HUES64 (cell line): ENCODE measurements at regions not wholly inside any gene's neighbourhood (a gene's known extent, or its start where the extent isn't known, plus 50 kb on each side); places are given as distances from the start of the nearest gene placed in this dataset.
"Not testable (repeated sequence)": the region's sequence is repeated elsewhere in the genome, so short reads cannot be mapped to it uniquely, and the experiment has no call there.

Experiments
- H3K27ac ChIP-seq: 2 replicates; pipeline ENCODE4 v1.7.0; 2013; ENCODE audit warnings: low read depth, low read length, inconsistent platforms
- H3K27me3 ChIP-seq: 2 replicates; pipeline ENCODE4 v1.6.1; 2013; ENCODE audit warnings: mild to moderate bottlenecking, low read length; ENCODE audit not compliant: insufficient read depth
- H3K36me3 ChIP-seq: 2 replicates; pipeline ENCODE4 v1.6.1; 2013; ENCODE audit warnings: mild to moderate bottlenecking, low read length; ENCODE audit not compliant: insufficient read depth
- H3K4me1 ChIP-seq: 2 replicates; pipeline ENCODE4 v1.6.1; 2013; ENCODE audit warnings: mild to moderate bottlenecking, low read length, moderate library complexity; ENCODE audit not compliant: insufficient read depth
- H3K4me3 ChIP-seq: 2 replicates; pipeline ENCODE4 v1.5.1; 2013; ENCODE audit warnings: mild to moderate bottlenecking, low read length, moderate library complexity
- H3K9ac ChIP-seq: 2 replicates; pipeline ENCODE4 v1.6.1; 2013; ENCODE audit warnings: mild to moderate bottlenecking, low read depth, low read length
- H3K9me3 ChIP-seq: 2 replicates; pipeline ENCODE4 v1.6.1; 2013; ENCODE audit warnings: low read depth, low read length; ENCODE audit not compliant: insufficient read depth
- WGBS: fragments of 150-250, 120-280 bp; methylation state at CpG from one replicate; pipeline ENCODE4 v1.1.7; 2013; ENCODE audit warnings: missing lambda C conversion rate; 5-methylcytosine and 5-hydroxymethylcytosine counted together

DNA sequence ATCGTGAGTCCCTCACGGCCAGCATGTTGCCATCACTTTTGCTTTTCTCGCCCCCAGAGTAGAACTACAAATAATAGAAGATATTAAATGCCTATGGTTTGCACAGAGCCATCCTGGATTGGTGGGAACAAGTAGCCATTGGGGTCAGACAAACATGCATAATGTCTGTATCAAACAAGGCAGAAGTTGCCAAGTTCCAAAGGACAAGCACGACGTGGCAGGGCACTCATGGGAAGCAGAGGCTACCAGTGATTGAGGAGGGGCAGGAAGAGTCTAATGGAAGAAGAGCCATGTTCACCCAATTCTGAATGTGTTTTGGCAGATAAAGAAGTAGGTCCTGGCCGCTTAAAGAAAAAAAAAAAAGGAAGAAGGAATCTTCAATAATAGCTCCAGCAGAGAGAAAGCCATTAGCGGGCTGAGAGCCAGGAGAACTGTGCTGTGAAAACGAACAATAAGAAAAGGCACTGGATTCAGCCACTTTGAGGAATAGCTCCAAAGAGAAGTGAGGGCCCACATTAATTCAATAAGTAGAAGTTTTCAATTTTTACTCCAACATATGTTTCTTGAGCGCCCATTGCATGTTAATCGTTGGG, 153.7 kb upstream of the ADCY2 start:
- no peaks in the 10 kb centered on the region for H3K9me3 ChIP-seq
- WGBS, result 91% methylated on average over 10 of the region's 10 CpGs
- no peaks in the 10 kb centered on the region for H3K36me3 ChIP-seq
- no peak overlapping the region for H3K27ac ChIP-seq
- H3K9ac ChIP-seq, result no peak overlapping the region
- H3K4me1 ChIP-seq, result no peaks in the 10 kb centered on the region
- no peak overlapping the region for H3K4me3 ChIP-seq
- no peaks in the 10 kb centered on the region for H3K27me3 ChIP-seq

DNA sequence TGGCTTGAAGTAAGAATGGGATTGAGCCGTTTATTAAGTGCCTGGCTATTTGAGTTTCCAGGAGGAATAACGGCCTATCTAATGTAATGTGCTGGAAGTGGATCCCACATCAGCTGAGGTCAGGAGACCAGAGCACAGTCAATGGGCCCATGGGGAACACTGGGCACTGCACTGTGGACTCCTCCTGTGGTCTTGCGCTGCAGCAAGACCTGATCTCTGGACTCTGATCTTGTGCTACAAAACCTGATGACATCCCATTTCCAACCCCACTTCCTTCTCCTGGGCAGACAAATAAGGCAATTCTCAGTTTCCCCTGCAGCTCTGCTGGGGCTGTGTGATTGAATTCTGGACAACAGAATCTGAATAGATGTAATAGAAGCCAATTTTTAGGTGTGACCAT, 151.7 kb upstream of the ADCY2 start:
- Histone ChIP-seq H3K27me3 (no peaks in the 10 kb centered on the region), H3K9me3 (no peaks in the 10 kb centered on the region), H3K36me3 (no peaks in the 10 kb centered on the region), H3K27ac (no peak overlapping the region), H3K4me3 (no peak overlapping the region), H3K4me1 (no peaks in the 10 kb centered on the region), H3K9ac (no peak overlapping the region)
- 93% methylated on average over 3 of the region's 3 CpGs for WGBS

DNA sequence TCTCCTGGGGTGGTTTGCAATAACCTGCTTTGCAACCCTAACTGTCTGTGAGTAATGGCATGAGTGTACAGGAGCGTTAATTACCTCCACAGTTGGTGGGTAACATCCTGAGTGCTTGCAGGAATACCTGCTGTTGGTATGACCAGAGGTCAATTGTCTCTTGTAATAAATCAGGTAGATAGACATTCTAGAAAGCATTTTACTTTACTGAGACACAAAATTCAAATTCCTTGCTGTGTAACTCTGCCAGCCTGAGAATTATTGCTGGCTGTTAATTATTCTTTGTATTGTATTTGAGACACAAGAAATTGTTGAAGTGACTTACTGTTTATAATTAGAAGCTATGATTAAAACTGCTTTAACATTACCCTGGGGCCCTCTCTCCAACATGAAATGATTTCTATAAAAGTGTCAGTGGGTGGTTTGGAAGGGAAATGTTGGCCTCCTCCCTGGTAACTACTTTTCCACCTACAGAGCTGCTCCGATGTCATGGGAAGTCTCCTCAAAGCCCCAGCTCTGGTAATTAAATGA, 150.8 kb upstream of the ADCY2 start:
- no peaks in the 10 kb centered on the region for H3K4me1 ChIP-seq
- no peaks in the 10 kb centered on the region for H3K27me3 ChIP-seq
- WGBS, result 88% methylated on average over 2 of the region's 2 CpGs
- no peak overlapping the region for H3K9ac ChIP-seq
- H3K9me3 ChIP-seq, result no peaks in the 10 kb centered on the region
- H3K27ac ChIP-seq, result no peak overlapping the region
- H3K4me3 ChIP-seq, result no peak overlapping the region
- no peaks in the 10 kb centered on the region for H3K36me3 ChIP-seq

DNA sequence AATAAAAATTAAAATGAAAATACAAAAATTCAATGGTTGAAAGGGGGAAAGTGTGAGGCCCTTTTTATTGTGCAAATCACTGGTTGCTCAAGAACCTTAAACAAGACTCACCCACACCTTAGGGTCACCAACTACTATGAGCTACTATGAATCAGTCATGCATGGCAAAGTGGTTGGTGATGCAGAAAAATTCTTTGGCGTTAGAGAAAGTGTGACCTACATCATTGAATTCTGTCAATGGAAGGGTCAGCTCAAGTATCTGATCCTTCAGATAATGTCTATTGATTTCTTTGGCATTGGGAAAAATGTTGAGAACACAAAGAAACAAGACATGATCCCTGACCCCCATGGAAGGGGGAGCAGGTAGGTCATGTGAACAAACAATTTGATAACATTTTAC, 149.7 kb upstream of the ADCY2 start:
- 96% methylated on average over 1 of the region's 1 CpG for WGBS
- Histone ChIP-seq H3K9ac (no peak overlapping the region), H3K4me3 (no peak overlapping the region), H3K27me3 (no peaks in the 10 kb centered on the region), H3K4me1 (no peaks in the 10 kb centered on the region), H3K9me3 (no peaks in the 10 kb centered on the region), H3K27ac (no peak overlapping the region), H3K36me3 (no peaks in the 10 kb centered on the region)

DNA sequence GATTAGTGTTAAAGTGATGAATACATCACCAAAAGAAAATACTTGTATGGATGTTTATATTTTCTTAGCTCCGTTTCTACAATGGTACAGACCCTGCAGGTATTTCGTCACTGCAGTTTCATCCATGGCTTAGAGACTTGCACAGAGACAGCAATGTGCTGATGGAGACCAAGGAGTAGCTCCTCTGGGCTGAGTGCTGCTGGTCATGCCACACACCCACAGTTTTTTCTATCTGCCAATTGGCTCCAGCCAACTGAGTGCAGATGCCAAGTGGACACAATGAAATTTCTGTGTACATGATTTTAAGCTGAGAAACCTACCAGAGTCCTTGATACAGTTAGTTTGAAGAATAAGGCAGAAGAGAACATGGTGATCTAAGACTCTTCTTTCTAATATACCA, 145.9 kb upstream of the ADCY2 start:
- Histone ChIP-seq H3K4me3 (no peak overlapping the region), H3K4me1 (no peaks in the 10 kb centered on the region), H3K36me3 (no peaks in the 10 kb centered on the region), H3K9ac (no peak overlapping the region), H3K27me3 (no peaks in the 10 kb centered on the region), H3K9me3 (no peaks in the 10 kb centered on the region), H3K27ac (no peak overlapping the region)
- WGBS, result 93% methylated on average over 2 of the region's 2 CpGs

DNA sequence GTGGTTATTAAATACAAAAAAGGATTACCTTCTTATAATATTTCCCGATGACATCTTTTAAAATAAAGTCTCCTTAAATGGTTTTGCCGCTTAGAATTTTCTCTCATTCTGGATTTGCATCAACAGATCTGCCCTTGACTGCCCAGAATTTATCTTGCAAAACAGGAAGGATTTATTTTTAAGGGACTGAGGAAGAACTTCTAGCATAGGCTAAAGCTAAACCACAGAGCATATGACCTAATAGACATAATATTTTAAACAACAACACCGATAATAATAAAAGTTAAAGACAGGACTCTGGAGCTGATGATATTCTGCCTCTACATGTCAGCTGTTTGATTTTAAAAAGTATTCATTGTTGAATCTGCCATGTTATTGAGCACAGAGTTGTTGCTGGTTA, 145.3 kb upstream of the ADCY2 start:
- Histone ChIP-seq H3K36me3 (no peaks in the 10 kb centered on the region), H3K9ac (no peak overlapping the region), H3K27ac (no peak overlapping the region), H3K9me3 (no peaks in the 10 kb centered on the region), H3K27me3 (no peaks in the 10 kb centered on the region), H3K4me3 (no peak overlapping the region), H3K4me1 (no peaks in the 10 kb centered on the region)
- 94% methylated on average over 3 of the region's 3 CpGs for WGBS

DNA sequence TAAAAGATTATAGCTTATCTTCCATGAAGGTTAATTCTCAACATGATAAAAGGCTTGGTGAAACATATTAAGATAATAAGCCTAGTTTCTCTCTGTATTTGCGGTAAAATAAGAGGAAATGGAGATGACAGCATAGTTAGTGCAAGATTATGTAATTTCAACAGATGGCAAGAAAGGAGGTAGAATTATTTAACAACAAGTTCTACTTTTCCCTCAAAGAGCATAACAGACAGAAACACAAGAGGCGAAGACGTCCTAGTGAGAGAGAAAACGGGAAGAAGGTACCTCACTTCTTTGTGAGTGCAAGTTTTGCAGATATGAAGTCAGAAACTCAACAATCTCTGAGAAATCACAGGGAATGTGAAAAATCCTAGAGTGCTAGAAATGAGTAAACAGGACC, 144.8 kb upstream of the ADCY2 start:
- Histone ChIP-seq H3K36me3 (no peaks in the 10 kb centered on the region), H3K9me3 (no peaks in the 10 kb centered on the region), H3K4me3 (no peak overlapping the region), H3K27me3 (no peaks in the 10 kb centered on the region), H3K27ac (no peak overlapping the region), H3K9ac (no peak overlapping the region), H3K4me1 (no peaks in the 10 kb centered on the region)
- WGBS, result 83% methylated on average over 4 of the region's 4 CpGs

DNA sequence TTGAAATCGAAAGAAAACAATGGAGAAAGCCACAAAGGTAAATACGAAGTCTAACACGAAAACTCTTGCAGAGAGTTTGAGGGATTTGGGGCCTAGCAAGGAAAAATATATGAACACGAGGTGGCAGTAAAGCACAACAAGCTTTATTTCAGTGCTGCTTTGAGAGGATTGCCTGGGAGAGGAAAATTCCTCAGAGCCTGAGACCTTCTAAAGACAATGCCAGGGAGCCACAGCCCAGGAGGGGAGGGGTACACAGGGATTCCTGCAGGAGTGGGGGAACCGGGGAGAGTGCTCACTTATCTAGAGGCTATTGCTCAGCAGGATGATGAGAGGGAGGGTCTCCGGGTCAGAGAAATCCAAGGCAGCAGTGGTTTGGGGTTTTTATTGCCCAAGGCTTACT, 134.9 kb upstream of the ADCY2 start:
- H3K9ac ChIP-seq, result no peak overlapping the region; the same call in 1 of the 2 replicates
- peaks cover 24% of the 10 kb centered on the region for H3K4me1 ChIP-seq
- H3K27ac ChIP-seq, result peak overlapping the region; percentile 66
- peaks cover 11% of the 10 kb centered on the region for H3K9me3 ChIP-seq
- no peaks in the 10 kb centered on the region for H3K27me3 ChIP-seq
- H3K4me3 ChIP-seq, result no peak overlapping the region
- 13% methylated on average over 6 of the region's 6 CpGs for WGBS
- no peaks in the 10 kb centered on the region for H3K36me3 ChIP-seq

DNA sequence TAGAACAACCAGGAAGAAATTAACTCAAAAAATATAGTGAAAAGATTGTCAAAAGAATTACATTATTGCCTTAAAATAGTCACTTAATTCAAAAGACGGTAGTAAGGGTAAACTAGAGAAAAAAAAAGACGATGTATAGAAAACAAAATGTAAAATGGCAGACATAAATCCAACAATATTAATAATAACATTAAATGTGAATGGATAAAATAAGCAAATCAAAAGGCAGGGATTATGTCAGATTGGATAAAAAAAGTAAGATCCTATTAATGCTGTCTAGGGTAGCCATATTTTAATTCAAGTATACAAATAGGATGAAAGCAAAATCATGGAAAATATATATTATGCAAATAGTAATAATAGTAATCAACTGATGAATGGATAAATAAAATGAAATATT, 134.0 kb upstream of the ADCY2 start:
- peak overlapping the region; percentile 66; the same call in 1 of the 2 replicates for H3K27ac ChIP-seq
- H3K9me3 ChIP-seq, result peaks cover 11% of the 10 kb centered on the region
- WGBS, result no CpG with 5 or more reads among the region's 2 CpGs

DNA sequence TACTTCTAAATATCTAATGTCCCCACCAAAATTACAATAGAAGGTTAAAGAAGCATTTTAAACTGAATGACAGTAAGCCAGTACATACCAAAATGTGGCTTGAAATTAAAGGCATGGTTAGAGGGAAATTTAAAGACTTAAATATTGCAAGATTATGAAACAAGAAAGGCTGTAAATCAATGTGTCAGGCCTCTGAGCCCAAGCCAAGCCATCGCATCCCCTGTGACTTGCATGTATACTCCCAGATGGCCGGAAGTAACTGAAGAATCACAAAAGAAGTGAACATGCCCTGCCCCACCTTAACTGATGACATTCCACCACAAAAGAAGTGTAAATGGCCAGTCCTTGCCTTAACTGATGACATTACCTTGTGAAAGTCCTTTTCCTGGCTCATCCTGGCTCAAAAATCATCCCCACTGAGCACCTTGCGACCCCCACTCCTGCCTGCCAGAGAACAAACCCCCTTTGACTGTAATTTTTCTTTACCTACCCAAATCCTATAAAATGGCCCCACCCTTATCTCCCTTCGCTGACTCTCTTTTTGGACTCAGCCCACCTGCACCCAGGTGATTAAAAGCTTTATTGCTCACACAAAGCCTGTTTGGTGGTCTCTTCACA, 132.4 kb upstream of the ADCY2 start:
- H3K4me3 ChIP-seq, H3K27me3 ChIP-seq, H3K36me3 ChIP-seq: not testable (repeated sequence)
- 58% methylated on average over 4 of the region's 4 CpGs for WGBS
- peaks cover 24% of the 10 kb centered on the region for H3K4me1 ChIP-seq
- peak overlapping the region; percentile 60 for H3K9ac ChIP-seq
- peak overlapping the region; percentile 72 for H3K27ac ChIP-seq
- H3K9me3 ChIP-seq, result peaks cover 11% of the 10 kb centered on the region

More for the DNA sequence above, 134.0 kb upstream of the ADCY2 start:
- Histone ChIP-seq H3K4me3 (no peak overlapping the region), H3K9ac (no peak overlapping the region; the same call in 1 of the 2 replicates), H3K27me3 (no peaks in the 10 kb centered on the region), H3K4me1 (peaks cover 24% of the 10 kb centered on the region), H3K36me3 (0 out of 2 replicates have a peak, but pooled peaks cover 3% of the 10 kb centered on the region)

DNA sequence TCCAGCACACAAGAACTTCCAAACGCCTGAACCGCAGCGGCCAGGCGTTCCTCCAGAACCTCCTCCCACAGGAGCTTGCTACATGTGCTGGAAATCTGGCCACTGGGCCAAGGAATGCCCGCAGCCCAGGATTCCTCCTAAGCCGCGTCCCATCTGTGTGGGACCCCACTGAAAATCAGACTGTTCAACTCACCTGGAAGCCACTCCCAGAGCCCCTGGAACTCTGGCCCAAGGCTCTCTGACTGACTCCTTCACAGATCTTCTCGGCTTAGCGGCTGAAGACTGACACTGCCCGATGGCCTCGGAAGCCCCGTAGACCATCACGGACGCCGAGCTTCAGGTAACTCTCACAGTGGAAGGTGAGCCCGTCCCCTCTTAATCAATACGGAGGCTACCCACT, 130.2 kb upstream of the ADCY2 start:
- not testable (repeated sequence) for H3K4me3 ChIP-seq, H3K27me3 ChIP-seq, H3K36me3 ChIP-seq, H3K9ac ChIP-seq, H3K9me3 ChIP-seq, H3K27ac ChIP-seq
- WGBS, result 95% methylated on average over 13 of the region's 17 CpGs
- peaks cover 38% of the 10 kb centered on the region for H3K4me1 ChIP-seq
